Liver (tissue), 8 donors: ENCODE measurements at regions not wholly inside any gene's neighbourhood (a gene's known extent, or its start where the extent isn't known, plus 50 kb on each side); places are given as distances from the start of the nearest gene placed in this dataset.

Source experiments
- DNase-seq: peaks from one replicate; pipeline ENCODE4 v3.0.0-alpha.2; 2017; ENCODE audit warnings: low spot score
- H3K27ac ChIP-seq, 2 donors: one replicate each; pipeline ENCODE4 v1.7.0; 2013; ENCODE audit warnings: inconsistent platforms in 2 of 2, low read length in 2 of 2, control low read depth in 1 of 2, low read depth in 1 of 2, mild to moderate bottlenecking in 1 of 2
- H3K27me3 ChIP-seq, 4 donors: one replicate each; pipeline versions ENCODE4 v1.6.1 to v1.7.0; 2013; ENCODE audit warnings: low read length in 3 of 4, inconsistent platforms in 1 of 4, mild to moderate bottlenecking in 1 of 4, moderate library complexity in 1 of 4; ENCODE audit not compliant: control insufficient read depth in 4 of 4, insufficient read depth in 4 of 4
- H3K36me3 ChIP-seq, 4 donors: one replicate each; pipeline versions ENCODE4 v1.6.1 to v1.7.0; 2013; ENCODE audit warnings: low read length in 3 of 4, mild to moderate bottlenecking in 3 of 4, low read depth in 1 of 4, moderate library complexity in 1 of 4; ENCODE audit not compliant: control insufficient read depth in 4 of 4, insufficient read depth in 3 of 4
- H3K4me1 ChIP-seq, 4 donors: one replicate each; pipeline versions ENCODE4 v1.6.1 to v1.7.0; 2013; ENCODE audit warnings: low read length in 3 of 4, mild to moderate bottlenecking in 3 of 4, moderate library complexity in 1 of 4; ENCODE audit not compliant: control insufficient read depth in 4 of 4, insufficient read depth in 4 of 4
- H3K4me3 ChIP-seq, 3 donors: one replicate each; pipeline versions ENCODE4 v1.6.1 to v1.7.0; 2013; ENCODE audit warnings: low read length in 3 of 3, control low read depth in 1 of 3, low read depth in 1 of 3, mild to moderate bottlenecking in 1 of 3
- H3K9ac ChIP-seq, 2 donors: one replicate each; pipeline ENCODE4 v1.7.0; 2013; ENCODE audit warnings: low read length in 2 of 2, mild to moderate bottlenecking in 2 of 2, moderate library complexity in 2 of 2, control low read depth in 1 of 2, low read depth in 1 of 2
- H3K9me3 ChIP-seq, 4 donors: one replicate each; pipeline versions ENCODE4 v1.6.1 to v1.7.0; 2013; ENCODE audit warnings: low read length in 3 of 4; ENCODE audit not compliant: control insufficient read depth in 4 of 4
- EGR1 ChIP-seq, 2 donors: IDR thresholded peaks; 2 replicates each; pipeline ENCODE4 v1.6.1; 2016 to 2018; ENCODE audit warnings: antibody characterized with exemption in 2 of 2, low read depth in 2 of 2
- FOXA1 ChIP-seq: IDR thresholded peaks from 2 replicates; pipeline ENCODE4 v1.6.1; 2016; ENCODE audit warnings: antibody characterized with exemption
- FOXA2 ChIP-seq: IDR thresholded peaks from 2 replicates; pipeline ENCODE4 v1.6.1; 2016; ENCODE audit warnings: antibody characterized with exemption
- GABPA ChIP-seq, 2 donors: IDR thresholded peaks in 1 of 2; conservative IDR thresholded peaks in 1 of 2; 2 replicates each; pipeline ENCODE4 v1.6.1; 2016; ENCODE audit warnings: antibody characterized with exemption in 2 of 2, mild to moderate bottlenecking in 1 of 2, moderate library complexity in 1 of 2
- HNF4A ChIP-seq, 2 donors: conservative IDR thresholded peaks; 2 replicates each; pipeline ENCODE4 v1.6.1; 2016; ENCODE audit warnings: antibody characterized with exemption in 2 of 2, mild to moderate bottlenecking in 2 of 2
- HNF4G ChIP-seq: IDR thresholded peaks from 2 replicates; pipeline ENCODE4 v1.6.1; 2016; ENCODE audit warnings: antibody characterized with exemption
- JUND ChIP-seq, 2 donors: IDR thresholded peaks; 2 replicates each; pipeline ENCODE4 v1.6.1; 2016; ENCODE audit warnings: antibody characterized with exemption in 2 of 2
- NR2F2 ChIP-seq: IDR thresholded peaks from 2 replicates; pipeline ENCODE4 v1.6.1; 2016; ENCODE audit warnings: antibody characterized with exemption
- RAD21 ChIP-seq, 2 donors: IDR thresholded peaks; 2 replicates each; pipeline ENCODE4 v1.6.1; 2016; ENCODE audit warnings: antibody characterized with exemption in 2 of 2, mild to moderate bottlenecking in 2 of 2
- REST ChIP-seq: IDR thresholded peaks from 2 replicates; pipeline ENCODE4 v1.6.1; 2016; ENCODE audit warnings: antibody characterized with exemption, mild to moderate bottlenecking
- RXRA ChIP-seq, 2 donors: IDR thresholded peaks; 2 replicates each; pipeline ENCODE4 v1.6.1; 2017 to 2018; ENCODE audit warnings: antibody characterized with exemption in 2 of 2, mild to moderate bottlenecking in 1 of 2
- SP1 ChIP-seq: IDR thresholded peaks from 2 replicates; pipeline ENCODE4 v1.6.1; 2018; ENCODE audit warnings: antibody characterized with exemption, mild to moderate bottlenecking
- TAF1 ChIP-seq: conservative IDR thresholded peaks from 2 replicates; pipeline ENCODE4 v1.6.1; 2016; ENCODE audit warnings: antibody characterized with exemption, mild to moderate bottlenecking
- YY1 ChIP-seq: IDR thresholded peaks from 2 replicates; pipeline ENCODE4 v1.6.1; 2016; ENCODE audit warnings: antibody characterized with exemption, mild to moderate bottlenecking
- ZBTB33 ChIP-seq: IDR thresholded peaks from 2 replicates; pipeline ENCODE4 v1.6.1; 2016; ENCODE audit warnings: antibody characterized with exemption
- WGBS: extraction: QIAGEN DNeasy Blood & Tissue Kit; methylation state at CpG from one replicate; pipeline ENCODE4 v1.1.7; 2013; 5-methylcytosine and 5-hydroxymethylcytosine counted together
- TF ChIP-seq, protein P1 (sequence below): fragments of 150-350 bp; IDR thresholded peaks from 2 replicates; pipeline ENCODE4 v1.5.1; 2017; ENCODE audit warnings: improper control_type of control experiment, low read depth, low read length; ENCODE audit not compliant: missing input control
- TF ChIP-seq, protein P2 (sequence below): IDR thresholded peaks from 2 replicates; pipeline ENCODE4 v1.6.1; 2016; ENCODE audit warnings: antibody characterized with exemption
- TF ChIP-seq, protein P3 (sequence below): IDR thresholded peaks from 2 replicates; pipeline ENCODE4 v1.6.1; 2016; ENCODE audit warnings: antibody characterized with exemption
- donor health status: healthy.
- donor health status: healthy.
- donor health status: healthy.
- donor health status: healthy.
- donor health status: healthy.

GRCh38 chr14:54050759-54051158, 94.1 kb upstream of the BMP4 start:
- Histone ChIP-seq H3K36me3 (no peaks in the 10 kb centered on the region), H3K27ac (no peak overlapping the region), H3K27me3 (no peaks in the 10 kb centered on the region), H3K9ac (no peak overlapping the region), H3K4me3 (no peak overlapping the region), H3K4me1 (no peaks in the 10 kb centered on the region), H3K9me3 (no peaks in the 10 kb centered on the region)
- TF ChIP-seq RAD21 (IDR thresholded peaks at IDR 0.05) = no peak
- TF ChIP-seq, protein P1, sequence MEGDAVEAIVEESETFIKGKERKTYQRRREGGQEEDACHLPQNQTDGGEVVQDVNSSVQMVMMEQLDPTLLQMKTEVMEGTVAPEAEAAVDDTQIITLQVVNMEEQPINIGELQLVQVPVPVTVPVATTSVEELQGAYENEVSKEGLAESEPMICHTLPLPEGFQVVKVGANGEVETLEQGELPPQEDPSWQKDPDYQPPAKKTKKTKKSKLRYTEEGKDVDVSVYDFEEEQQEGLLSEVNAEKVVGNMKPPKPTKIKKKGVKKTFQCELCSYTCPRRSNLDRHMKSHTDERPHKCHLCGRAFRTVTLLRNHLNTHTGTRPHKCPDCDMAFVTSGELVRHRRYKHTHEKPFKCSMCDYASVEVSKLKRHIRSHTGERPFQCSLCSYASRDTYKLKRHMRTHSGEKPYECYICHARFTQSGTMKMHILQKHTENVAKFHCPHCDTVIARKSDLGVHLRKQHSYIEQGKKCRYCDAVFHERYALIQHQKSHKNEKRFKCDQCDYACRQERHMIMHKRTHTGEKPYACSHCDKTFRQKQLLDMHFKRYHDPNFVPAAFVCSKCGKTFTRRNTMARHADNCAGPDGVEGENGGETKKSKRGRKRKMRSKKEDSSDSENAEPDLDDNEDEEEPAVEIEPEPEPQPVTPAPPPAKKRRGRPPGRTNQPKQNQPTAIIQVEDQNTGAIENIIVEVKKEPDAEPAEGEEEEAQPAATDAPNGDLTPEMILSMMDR = no peak
- DNase-seq = no peak
- WGBS = 91% methylated on average over 3 of the region's 3 CpGs

DNA sequence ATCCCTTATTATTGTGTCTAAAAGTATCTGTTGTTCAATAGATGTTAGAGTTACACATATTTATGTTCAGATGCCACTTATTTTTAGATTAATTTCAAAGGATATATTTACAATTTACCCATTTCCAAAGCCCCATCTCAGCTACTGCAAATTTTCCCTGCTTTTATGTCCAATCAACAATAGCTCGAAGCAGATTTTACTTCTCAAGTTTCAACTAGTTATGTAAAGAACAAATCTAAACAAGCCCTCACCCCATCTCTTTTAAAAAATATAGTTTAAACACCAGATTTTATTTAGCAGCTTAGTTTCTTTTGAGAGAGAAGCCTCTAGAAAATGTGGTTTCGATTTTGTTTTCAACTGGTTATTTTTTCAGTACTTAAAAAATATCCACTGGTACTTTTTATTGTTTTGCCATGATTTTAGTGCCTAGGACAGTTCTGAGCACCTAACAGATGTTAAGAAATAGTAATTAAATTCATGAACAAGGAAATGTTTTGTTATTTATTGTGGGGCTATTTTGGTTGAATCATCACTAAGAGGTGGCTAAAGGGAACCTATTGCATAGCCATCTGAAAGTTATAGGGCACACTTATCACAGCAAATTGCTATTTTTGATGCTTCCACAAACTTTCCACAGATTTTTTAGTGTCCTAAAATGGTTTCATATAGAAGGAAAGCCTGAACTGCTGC, 96.2 kb upstream of the BMP4 start:
- 88% methylated on average over 2 of the region's 2 CpGs for WGBS
- TF ChIP-seq JUND (IDR thresholded peaks at IDR 0.05) (no peak), GABPA (IDR thresholded peaks at IDR 0.05 in 1 of 2, conservative IDR thresholded peaks at IDR 0.05 in 1 of 2) (no peak), RAD21 (IDR thresholded peaks at IDR 0.05) (no peak), EGR1 (IDR thresholded peaks at IDR 0.05; ENCODE audit: low read depth in 2 of 2) (no peak), FOXA1 (no peak), RXRA (IDR thresholded peaks at IDR 0.05) (no peak), ZBTB33 (no peak), REST (no peak), YY1 (no peak), HNF4G (no peak), FOXA2 (no peak), SP1 (no peak), HNF4A (conservative IDR thresholded peaks at IDR 0.05) (no peak), TAF1 (no peak), NR2F2 (no peak)
- TF ChIP-seq, protein P2, sequence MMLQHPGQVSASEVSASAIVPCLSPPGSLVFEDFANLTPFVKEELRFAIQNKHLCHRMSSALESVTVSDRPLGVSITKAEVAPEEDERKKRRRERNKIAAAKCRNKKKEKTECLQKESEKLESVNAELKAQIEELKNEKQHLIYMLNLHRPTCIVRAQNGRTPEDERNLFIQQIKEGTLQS = no peak
- TF ChIP-seq, protein P1 = no peak
- TF ChIP-seq, protein P3, sequence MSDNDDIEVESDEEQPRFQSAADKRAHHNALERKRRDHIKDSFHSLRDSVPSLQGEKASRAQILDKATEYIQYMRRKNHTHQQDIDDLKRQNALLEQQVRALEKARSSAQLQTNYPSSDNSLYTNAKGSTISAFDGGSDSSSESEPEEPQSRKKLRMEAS = no peak
- Histone ChIP-seq H3K9ac (no peak overlapping the region), H3K27ac (no peak overlapping the region), H3K27me3 (no peaks in the 10 kb centered on the region), H3K36me3 (no peaks in the 10 kb centered on the region), H3K4me1 (no peaks in the 10 kb centered on the region), H3K4me3 (no peak overlapping the region), H3K9me3 (no peaks in the 10 kb centered on the region)
- no peak for DNase-seq
